OCI-LY3 (cell line): ENCODE measurements at regions not wholly inside any gene's neighbourhood (a gene's known extent, or its start where the extent isn't known, plus 50 kb on each side); places are given as distances from the start of the nearest gene placed in this dataset.

ENCODE experiments used
- H2AFZ ChIP-seq: fragments of 200-600, 300-600 bp; shearing (Covaris generic); 2 replicates; pipeline ENCODE4 v1.6.0; 2014; ENCODE audit warnings: antibody characterized with exemption, low read depth, low read length
- H3K27ac ChIP-seq: fragments of 200-600, 300-600 bp; sonication (generic); 2 replicates; pipeline ENCODE4 v1.5.1; 2014; ENCODE audit warnings: mild to moderate bottlenecking, low read length, moderate library complexity, mixed read lengths
- H3K27me3 ChIP-seq: fragments of 200-600, 300-600 bp; sonication (generic); 2 replicates; pipeline ENCODE4 v1.6.1; 2014; ENCODE audit warnings: low read depth, low read length, mixed read lengths
- H3K36me3 ChIP-seq: fragments of 200-600, 300-600 bp; sonication (generic); replicated peaks from 2 replicates; pipeline ENCODE3; 2014; ENCODE audit warnings: low read depth, low read length, mixed read lengths
- H3K4me1 ChIP-seq: fragments of 300-600, 200-600 bp; sonication (generic); 2 replicates; pipeline ENCODE4 v1.6.1; 2014; ENCODE audit warnings: low read length, mixed read lengths
- H3K4me2 ChIP-seq: fragments of 200-600, 300-600 bp; sonication (generic); 2 replicates; pipeline ENCODE4 v1.6.1; 2014; ENCODE audit warnings: low read length, mixed read lengths
- H3K4me3 ChIP-seq: fragments of 300-600, 200-600 bp; sonication (generic); 2 replicates; pipeline ENCODE4 v1.5.1; 2014; ENCODE audit warnings: antibody characterized with exemption, mild to moderate bottlenecking, low read length, moderate library complexity
- H3K79me2 ChIP-seq: fragments of 300-600, 200-600 bp; shearing (Covaris generic); 2 replicates; pipeline ENCODE4 v1.6.1; 2014; ENCODE audit warnings: mild to moderate bottlenecking, low read length, mixed read lengths
- H3K9ac ChIP-seq: fragments of 300-600, 200-600 bp; shearing (Covaris generic); 2 replicates; pipeline ENCODE4 v1.6.0; 2014; ENCODE audit warnings: mild to moderate bottlenecking, low read length, moderate library complexity
- H3K9me3 ChIP-seq: fragments of 200-600, 300-600 bp; shearing (Covaris generic); 2 replicates; pipeline ENCODE4 v1.6.1; 2014; ENCODE audit warnings: low read length, mixed read lengths; ENCODE audit not compliant: insufficient read depth
- H4K20me1 ChIP-seq: fragments of 200-600, 300-600 bp; sonication (generic); 2 replicates; pipeline ENCODE4 v1.6.1; 2016; ENCODE audit warnings: low read length, mixed read lengths; ENCODE audit not compliant: insufficient read depth
- EZH2phosphoT487 ChIP-seq: fragments of 200-600 bp; shearing (Covaris generic); IDR thresholded peaks from 2 replicates; pipeline ENCODE4 v1.6.1; 2018; ENCODE audit warnings: antibody characterized with exemption, mixed run types, low read depth
- TF ChIP-seq, protein P1 (sequence below): fragments of 200-600, 300-600 bp; sonication (generic); IDR thresholded peaks from 2 replicates; pipeline ENCODE4 v1.5.1; 2014; ENCODE audit warnings: antibody characterized with exemption, low read length, low read depth

GRCh38 chr17:56034197-56034635, 119.1 kb upstream of the ANKFN1 start:
- no peak for TF ChIP-seq EZH2phosphoT487
- TF ChIP-seq, protein P1, sequence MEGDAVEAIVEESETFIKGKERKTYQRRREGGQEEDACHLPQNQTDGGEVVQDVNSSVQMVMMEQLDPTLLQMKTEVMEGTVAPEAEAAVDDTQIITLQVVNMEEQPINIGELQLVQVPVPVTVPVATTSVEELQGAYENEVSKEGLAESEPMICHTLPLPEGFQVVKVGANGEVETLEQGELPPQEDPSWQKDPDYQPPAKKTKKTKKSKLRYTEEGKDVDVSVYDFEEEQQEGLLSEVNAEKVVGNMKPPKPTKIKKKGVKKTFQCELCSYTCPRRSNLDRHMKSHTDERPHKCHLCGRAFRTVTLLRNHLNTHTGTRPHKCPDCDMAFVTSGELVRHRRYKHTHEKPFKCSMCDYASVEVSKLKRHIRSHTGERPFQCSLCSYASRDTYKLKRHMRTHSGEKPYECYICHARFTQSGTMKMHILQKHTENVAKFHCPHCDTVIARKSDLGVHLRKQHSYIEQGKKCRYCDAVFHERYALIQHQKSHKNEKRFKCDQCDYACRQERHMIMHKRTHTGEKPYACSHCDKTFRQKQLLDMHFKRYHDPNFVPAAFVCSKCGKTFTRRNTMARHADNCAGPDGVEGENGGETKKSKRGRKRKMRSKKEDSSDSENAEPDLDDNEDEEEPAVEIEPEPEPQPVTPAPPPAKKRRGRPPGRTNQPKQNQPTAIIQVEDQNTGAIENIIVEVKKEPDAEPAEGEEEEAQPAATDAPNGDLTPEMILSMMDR: no peak
- Histone ChIP-seq H3K4me1 (peaks cover 13% of the 10 kb centered on the region), H3K9ac (no peak overlapping the region), H3K9me3 (no peaks in the 10 kb centered on the region), H3K27me3 (peaks cover 60% of the 10 kb centered on the region), H3K27ac (no peak overlapping the region), H3K4me3 (no peak overlapping the region), H2AFZ (no peak overlapping the region), H3K79me2 (no peaks in the 10 kb centered on the region), H3K36me3 (no peaks in the 10 kb centered on the region), H4K20me1 (no peaks in the 10 kb centered on the region), H3K4me2 (no peak overlapping the region)

- Histone ChIP-seq H4K20me1 (no peaks in the 10 kb centered on the region), H3K9ac (no peak overlapping the region), H3K36me3 (no peaks in the 10 kb centered on the region), H3K4me2 (no peak overlapping the region), H3K4me1 (no peaks in the 10 kb centered on the region), H3K9me3 (no peaks in the 10 kb centered on the region), H3K27me3 (peaks cover 62% of the 10 kb centered on the region), H3K79me2 (no peaks in the 10 kb centered on the region), H2AFZ (no peak overlapping the region), H3K4me3 (no peak overlapping the region), H3K27ac (no peak overlapping the region)
- TF ChIP-seq, protein P1: no peak
- no peak for TF ChIP-seq EZH2phosphoT487
Observed at GRCh38 chr17:56038131-56038530, 115.1 kb upstream of the ANKFN1 start.

DNA sequence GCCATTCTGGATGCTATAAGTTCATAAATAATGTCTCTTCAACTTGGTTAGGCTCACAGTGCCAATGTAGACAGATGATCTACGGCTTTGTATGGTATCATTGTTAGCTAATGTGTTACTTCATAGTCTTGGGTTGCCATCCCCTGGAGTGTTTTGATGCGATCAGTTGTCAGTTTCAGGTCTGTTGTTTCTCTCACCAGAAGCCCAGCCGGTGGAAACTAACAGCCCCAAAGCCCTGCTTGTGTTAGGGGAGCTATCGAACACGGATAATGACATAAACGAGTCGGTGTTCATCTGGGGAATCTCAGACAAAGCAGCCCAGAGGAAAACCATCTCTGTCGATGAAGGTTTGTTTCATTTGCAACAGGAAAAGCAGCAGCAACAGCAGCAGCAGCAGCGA, 107.4 kb upstream of the ANKFN1 start:
- H3K4me3 ChIP-seq: no peak overlapping the region
- no peaks in the 10 kb centered on the region for H3K36me3 ChIP-seq
- H3K27me3 ChIP-seq: peaks cover 43% of the 10 kb centered on the region
- H3K9ac ChIP-seq: no peak overlapping the region
- no peak overlapping the region for H3K4me2 ChIP-seq
- H3K27ac ChIP-seq: no peak overlapping the region
- no peaks in the 10 kb centered on the region for H4K20me1 ChIP-seq
- no peaks in the 10 kb centered on the region for H3K79me2 ChIP-seq
- TF ChIP-seq EZH2phosphoT487: no peak
- TF ChIP-seq, protein P1: no peak
- no peaks in the 10 kb centered on the region for H3K4me1 ChIP-seq
- no peaks in the 10 kb centered on the region for H3K9me3 ChIP-seq
- H2AFZ ChIP-seq: no peak overlapping the region

DNA sequence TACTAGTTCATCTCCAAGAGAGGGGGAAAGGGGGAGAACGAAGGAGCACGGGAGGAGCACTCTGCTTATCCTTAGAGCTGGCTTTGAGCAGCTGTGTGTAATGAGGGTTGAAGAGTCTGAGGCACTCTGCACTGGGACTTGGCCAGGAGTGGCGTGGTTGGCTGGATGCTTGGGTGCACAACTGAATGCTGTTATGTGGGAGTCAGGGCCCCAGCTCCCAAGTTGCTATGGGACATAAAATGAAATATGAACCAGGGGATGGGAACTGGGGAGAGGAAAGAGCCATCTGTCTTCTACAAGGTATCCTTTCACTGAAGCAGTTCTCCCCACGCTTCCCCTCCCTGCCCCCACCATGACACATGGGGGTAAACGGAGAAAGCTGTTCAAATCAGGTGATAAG, 105.9 kb upstream of the ANKFN1 start:
- Histone ChIP-seq H3K27me3 (peaks cover 43% of the 10 kb centered on the region), H3K9me3 (no peaks in the 10 kb centered on the region), H3K36me3 (no peaks in the 10 kb centered on the region), H4K20me1 (no peaks in the 10 kb centered on the region), H3K4me3 (no peak overlapping the region), H3K9ac (no peak overlapping the region), H3K27ac (no peak overlapping the region), H2AFZ (no peak overlapping the region), H3K79me2 (no peaks in the 10 kb centered on the region), H3K4me2 (no peak overlapping the region), H3K4me1 (no peaks in the 10 kb centered on the region)
- TF ChIP-seq EZH2phosphoT487: no peak
- TF ChIP-seq, protein P1: no peak
